ENCODE measurements at regions not wholly inside any gene's neighbourhood (a gene's known extent, or its start where the extent isn't known, plus 50 kb on each side); places are given as distances from the start of the nearest gene placed in this dataset.
"Not testable (repeated sequence)": the region's sequence is repeated elsewhere in the genome, so short reads cannot be mapped to it uniquely, and the experiment has no call there.

- no peaks in the 10 kb centered on the region for H3K36me3 ChIP-seq (ENCODE audit: low read depth, low read length)
- intact Hi-C loops (cut with micrococcal nuclease): loop anchor here (1.0 to 5.0 kb wide), 5 partner anchors 68 to 272 kb away; partner anchors contain the start of gene CDK6
- peaks cover 25% of the 10 kb centered on the region for H3K4me1 ChIP-seq (ENCODE audit: insufficient read depth, low read length)
- H3K79me2 ChIP-seq (ENCODE audit: low read length): no peaks in the 10 kb centered on the region
- DNase-seq: peak; percentile 94
- peak overlapping the region; percentile 68 for H3K4me2 ChIP-seq (ENCODE audit: low read length)
- CTCF ChIA-PET: interaction anchor here (0.6 kb wide), 1 partner anchor 71 kb away, joined by 4 read pairs; no protein-coding TSS in a partner anchor
- H3F3A ChIP-seq (ENCODE audit: low read length, unreplicated experiment): no peaks in the 10 kb centered on the region
- TSS peak; percentile 84 for BruUV-seq (replicated peaks)
- no peaks in the 10 kb centered on the region for H3K9me3 ChIP-seq (ENCODE audit: low read length)
- no peaks in the 10 kb centered on the region for H3K27me3 ChIP-seq (ENCODE audit: low read length)
- H3K27ac ChIP-seq (ENCODE audit: low read length): peak overlapping the region; percentile 92
- POLR2A ChIA-PET (ENCODE audit: unreplicated experiment): interaction anchor here (1.0 kb wide), 1 partner anchor 107 kb away, joined by 10 read pairs; no protein-coding TSS in a partner anchor
- peak overlapping the region; percentile 45 for H2AFZ ChIP-seq (ENCODE audit: low read length)
- H3K9ac ChIP-seq (ENCODE audit: low read length): peak overlapping the region; percentile 62
- TF ChIP-seq, protein P1, sequence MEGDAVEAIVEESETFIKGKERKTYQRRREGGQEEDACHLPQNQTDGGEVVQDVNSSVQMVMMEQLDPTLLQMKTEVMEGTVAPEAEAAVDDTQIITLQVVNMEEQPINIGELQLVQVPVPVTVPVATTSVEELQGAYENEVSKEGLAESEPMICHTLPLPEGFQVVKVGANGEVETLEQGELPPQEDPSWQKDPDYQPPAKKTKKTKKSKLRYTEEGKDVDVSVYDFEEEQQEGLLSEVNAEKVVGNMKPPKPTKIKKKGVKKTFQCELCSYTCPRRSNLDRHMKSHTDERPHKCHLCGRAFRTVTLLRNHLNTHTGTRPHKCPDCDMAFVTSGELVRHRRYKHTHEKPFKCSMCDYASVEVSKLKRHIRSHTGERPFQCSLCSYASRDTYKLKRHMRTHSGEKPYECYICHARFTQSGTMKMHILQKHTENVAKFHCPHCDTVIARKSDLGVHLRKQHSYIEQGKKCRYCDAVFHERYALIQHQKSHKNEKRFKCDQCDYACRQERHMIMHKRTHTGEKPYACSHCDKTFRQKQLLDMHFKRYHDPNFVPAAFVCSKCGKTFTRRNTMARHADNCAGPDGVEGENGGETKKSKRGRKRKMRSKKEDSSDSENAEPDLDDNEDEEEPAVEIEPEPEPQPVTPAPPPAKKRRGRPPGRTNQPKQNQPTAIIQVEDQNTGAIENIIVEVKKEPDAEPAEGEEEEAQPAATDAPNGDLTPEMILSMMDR (conservative IDR thresholded peaks at IDR 0.05; ENCODE audit: low read depth, low read length): no peak
- TF ChIP-seq EZH2 (IDR thresholded peaks at IDR 0.05; ENCODE audit: low read length, unreplicated experiment): no peak
- TF ChIP-seq EZH2phosphoT487 (IDR thresholded peaks at IDR 0.05; ENCODE audit: borderline replicate concordance, low read length): no peak
- H3K9me2 ChIP-seq (replicated peaks; ENCODE audit: low read length): no peaks in the 10 kb centered on the region
- no peak overlapping the region for H3K4me3 ChIP-seq (ENCODE audit: low read length)
- H4K20me1 ChIP-seq (ENCODE audit: low read length): no peaks in the 10 kb centered on the region
- peak; percentile 98 for ATAC-seq
Measured at GRCh38 chr7:92904244-92905131, 68.1 kb upstream of the CDK6 start.

- H3K9me2 ChIP-seq (replicated peaks; ENCODE audit: low read length): no peaks in the 10 kb centered on the region
- H2AFZ ChIP-seq (ENCODE audit: low read length): no peak overlapping the region
- no peaks in the 10 kb centered on the region for H3K79me2 ChIP-seq (ENCODE audit: low read length)
- no peak overlapping the region for H3K4me2 ChIP-seq (ENCODE audit: low read length)
- no peaks in the 10 kb centered on the region for H3K27me3 ChIP-seq (ENCODE audit: low read length)
- BruUV-seq (replicated peaks): no TSS peak
- peaks cover 8% of the 10 kb centered on the region for H3K4me1 ChIP-seq (ENCODE audit: insufficient read depth, low read length)
- H3K27ac ChIP-seq (ENCODE audit: low read length): no peak overlapping the region
- TF ChIP-seq EZH2phosphoT487 (IDR thresholded peaks at IDR 0.05; ENCODE audit: borderline replicate concordance, low read length) (no peak), EZH2 (IDR thresholded peaks at IDR 0.05; ENCODE audit: low read length, unreplicated experiment) (no peak)
- TF ChIP-seq, protein P1 (conservative IDR thresholded peaks at IDR 0.05; ENCODE audit: low read depth, low read length): no peak
- H3K4me3 ChIP-seq (ENCODE audit: low read length): no peak overlapping the region
- H3K9ac ChIP-seq (ENCODE audit: low read length): no peak overlapping the region
- intact Hi-C loops (cut with micrococcal nuclease): no loop called here
- H3K36me3 ChIP-seq (ENCODE audit: low read depth, low read length): no peaks in the 10 kb centered on the region
- ChIA-PET CTCF (no interaction called here), POLR2A (ENCODE audit: unreplicated experiment) (no interaction called here)
- no peaks in the 10 kb centered on the region for H3F3A ChIP-seq (ENCODE audit: low read length, unreplicated experiment)
- H3K9me3 ChIP-seq (ENCODE audit: low read length): no peaks in the 10 kb centered on the region
- DNase-seq (no peak), ATAC-seq (no peak)
- H4K20me1 ChIP-seq (ENCODE audit: low read length): no peaks in the 10 kb centered on the region
Measured at GRCh38 chr7:92898798-92899197, 62.4 kb upstream of the CDK6 start.

DNA sequence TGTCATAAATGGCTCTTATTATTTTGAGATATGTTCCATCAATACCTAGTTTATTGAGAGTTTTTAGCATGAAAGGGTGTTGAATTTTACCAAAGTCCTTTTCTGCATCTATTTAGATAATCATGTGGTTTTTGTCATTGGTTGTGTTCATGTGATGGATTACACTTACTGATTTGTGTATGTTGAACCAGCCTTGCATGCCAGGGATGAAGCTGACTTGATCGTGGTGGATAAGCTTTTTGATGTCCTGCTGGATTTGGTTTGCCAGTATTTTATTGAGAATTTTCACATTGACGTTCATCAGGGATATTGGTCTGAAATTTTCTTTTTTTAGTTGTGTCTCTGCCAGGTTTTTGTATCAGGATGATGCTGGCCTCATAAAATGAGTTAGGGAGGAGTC lies 58.5 kb upstream of the CDK6 start:
- H3K4me2 ChIP-seq (ENCODE audit: low read length); H4K20me1 ChIP-seq (ENCODE audit: low read length); intact Hi-C loops (cut with micrococcal nuclease); H2AFZ ChIP-seq (ENCODE audit: low read length); H3K4me1 ChIP-seq (ENCODE audit: insufficient read depth, low read length); H3F3A ChIP-seq (ENCODE audit: low read length, unreplicated experiment); H3K27me3 ChIP-seq (ENCODE audit: low read length); H3K79me2 ChIP-seq (ENCODE audit: low read length); H3K9me2 ChIP-seq (replicated peaks; ENCODE audit: low read length); H3K36me3 ChIP-seq (ENCODE audit: low read depth, low read length); H3K27ac ChIP-seq (ENCODE audit: low read length); DNase-seq; ATAC-seq; H3K4me3 ChIP-seq (ENCODE audit: low read length); H3K9me3 ChIP-seq (ENCODE audit: low read length); CTCF ChIA-PET; POLR2A ChIA-PET (ENCODE audit: unreplicated experiment); H3K9ac ChIP-seq (ENCODE audit: low read length); BruUV-seq (replicated peaks): not testable (repeated sequence)
